Endothelial cell (in vitro differentiated cells): ENCODE measurements at regions not wholly inside any gene's neighbourhood (a gene's known extent, or its start where the extent isn't known, plus 50 kb on each side); places are given as distances from the start of the nearest gene placed in this dataset.

Experiments used
- DNase-seq: peaks from one replicate; pipeline ENCODE4 v3.0.0; 2021; ENCODE audit warnings: low spot score
- H3K27ac Mint-ChIP-seq: one replicate; pipeline ENCODE4 v1.8.0; 2021; ENCODE audit warnings: mixed read lengths, inconsistent platforms; ENCODE audit not compliant: unreplicated experiment
- H3K27me3 Mint-ChIP-seq: one replicate; pipeline ENCODE4 v1.8.0; 2021; ENCODE audit warnings: mild to moderate bottlenecking, moderate library complexity, mixed read lengths, inconsistent platforms; ENCODE audit not compliant: unreplicated experiment
- H3K36me3 Mint-ChIP-seq: one replicate; pipeline ENCODE4 v1.8.0; 2021; ENCODE audit warnings: mild to moderate bottlenecking, low read depth, mixed read lengths, inconsistent platforms; ENCODE audit not compliant: unreplicated experiment
- H3K4me1 Mint-ChIP-seq: one replicate; pipeline ENCODE4 v1.8.0; 2021; ENCODE audit warnings: mild to moderate bottlenecking, mixed read lengths, inconsistent platforms; ENCODE audit not compliant: unreplicated experiment
- H3K4me3 Mint-ChIP-seq: one replicate; pipeline ENCODE4 v1.8.0; 2021; ENCODE audit warnings: mild to moderate bottlenecking, mixed read lengths, inconsistent platforms; ENCODE audit not compliant: unreplicated experiment
- H3K9me3 Mint-ChIP-seq: one replicate; pipeline ENCODE4 v1.8.0; 2021; ENCODE audit warnings: mixed read lengths, inconsistent platforms; ENCODE audit not compliant: unreplicated experiment
- CTCF ChIP-seq: fragments of 200-600 bp; sonication (generic); IDR thresholded peaks from one replicate; pipeline ENCODE4 v1.5.0; 2021; ENCODE audit warnings: antibody characterized with exemption; ENCODE audit not compliant: unreplicated experiment

- no peak overlapping the region for H3K4me3 Mint-ChIP-seq
- no peak overlapping the region for H3K27ac Mint-ChIP-seq
- DNase-seq = no peak
- H3K36me3 Mint-ChIP-seq = no peaks in the 10 kb centered on the region
- no peaks in the 10 kb centered on the region for H3K9me3 Mint-ChIP-seq
- no peaks in the 10 kb centered on the region for H3K4me1 Mint-ChIP-seq
- peaks cover 2% of the 10 kb centered on the region for H3K27me3 Mint-ChIP-seq
- no peak for TF ChIP-seq CTCF
Measured at GRCh38 chr5:2802693-2803365, 51.4 kb upstream of the IRX2 start.

- TF ChIP-seq CTCF = no peak
- Mint-ChIP-seq H3K9me3 (no peaks in the 10 kb centered on the region), H3K4me1 (no peaks in the 10 kb centered on the region), H3K4me3 (no peak overlapping the region), H3K27me3 (no peaks in the 10 kb centered on the region), H3K27ac (no peak overlapping the region), H3K36me3 (no peaks in the 10 kb centered on the region)
- no peak for DNase-seq
Measured at GRCh38 chr5:2801577-2802525, 50.4 kb upstream of the IRX2 start.
